ENCODE measurements at regions not wholly inside any gene's neighbourhood (a gene's known extent, or its start where the extent isn't known, plus 50 kb on each side); places are given as distances from the start of the nearest gene placed in this dataset.

GRCh38 chr4:29551821-29552220, 1168.3 kb upstream of the PCDH7 start:
- H2BK120ac ChIP-seq (replicated peaks; ENCODE audit: low read depth, low read length), result no peak overlapping the region
- H2BK5ac ChIP-seq (ENCODE audit: low read depth, low read length), result no peak overlapping the region
- CTCF ChIA-PET (ENCODE audit: partially characterized antibody), result no interaction called here
- H3K23ac ChIP-seq (ENCODE audit: insufficient read length), result no peak overlapping the region
- H3K27ac ChIP-seq (ENCODE audit: low read depth, low read length), result no peak overlapping the region
- H2AK5ac ChIP-seq (ENCODE audit: low read depth, low read length), result no peak overlapping the region
- H3K56ac ChIP-seq (replicated peaks; ENCODE audit: insufficient read length, low read depth, low read length), result no peak overlapping the region
- no peaks in the 10 kb centered on the region for H3K27me3 ChIP-seq (replicated peaks in 1 of 4; ENCODE audit: control insufficient read depth in 3 of 4, extremely low read depth in 1 of 4, insufficient read depth in 3 of 4, low read length in 3 of 4)
- H3K79me1 ChIP-seq (ENCODE audit: low read depth, low read length), result no peaks in the 10 kb centered on the region
- no peak overlapping the region for H4K5ac ChIP-seq (ENCODE audit: insufficient read length, low read depth, low read length)
- H3K36me3 ChIP-seq (ENCODE audit: control insufficient read depth in 2 of 4, insufficient read depth in 4 of 4, low read length in 3 of 4), result no peaks in the 10 kb centered on the region
- H2BK12ac ChIP-seq (ENCODE audit: low read depth, low read length), result no peak overlapping the region
- WGBS, 2 experiments (ENCODE audit: extremely low coverage in 1 of 2, insufficient coverage in 1 of 2, insufficient read length in 1 of 2, insufficient replicate concordance in 2 of 2, low coverage in 1 of 2, low lambda C conversion rate in 2 of 2, missing lambda C conversion rate in 1 of 2), result 95% methylated on average over 1 of the region's 1 CpG; no CpG with 5 or more reads in 1 of the 2 experiments
- H4K8ac ChIP-seq (ENCODE audit: extremely low read depth, insufficient read depth, low read length), result no peak overlapping the region
- H2BK20ac ChIP-seq (ENCODE audit: low read length), result no peak overlapping the region
- H3K23me2 ChIP-seq (ENCODE audit: low read depth, low read length), result no peaks in the 10 kb centered on the region
- H3K4me2 ChIP-seq (ENCODE audit: insufficient read depth in 1 of 2, low read depth in 2 of 2, low read length in 2 of 2), result no peak overlapping the region
- H3K4ac ChIP-seq (replicated peaks; ENCODE audit: insufficient read length, low read depth, low read length), result no peak overlapping the region
- FAIRE-seq (no peak), DNase-seq (ENCODE audit: low read depth in 1 of 2, low spot score in 2 of 2) (no peak)
- TF ChIP-seq CBX5 (IDR thresholded peaks at IDR 0.05; ENCODE audit: low read depth, low read length) (no peak), MAX (IDR thresholded peaks at IDR 0.05) (no peak), ATF3 (IDR thresholded peaks at IDR 0.05; ENCODE audit: insufficient read depth, low read depth, low read length) (no peak), SUZ12 (IDR thresholded peaks at IDR 0.05; ENCODE audit: low read length) (no peak), CREB1 (IDR thresholded peaks at IDR 0.05) (no peak), YY1 (IDR thresholded peaks at IDR 0.05; ENCODE audit: low read depth, low read length) (no peak), CEBPB (IDR thresholded peaks at IDR 0.05; ENCODE audit: low read depth, low read length) (no peak), HDAC2 (IDR thresholded peaks at IDR 0.05; ENCODE audit: borderline replicate concordance in 1 of 2, low read depth in 2 of 2, low read length in 2 of 2) (no peak), ASH2L (IDR thresholded peaks at IDR 0.05; ENCODE audit: low read length) (no peak), KDM1A (IDR thresholded peaks at IDR 0.05; ENCODE audit: borderline replicate concordance, low read length) (no peak), SP1 (IDR thresholded peaks at IDR 0.05; ENCODE audit: low read depth, low read length) (no peak), EZH2 (IDR thresholded peaks at IDR 0.05; ENCODE audit: low read depth, low read length, severe bottlenecking) (no peak), JUN (IDR thresholded peaks at IDR 0.05; ENCODE audit: low read depth, low read length) (no peak), RXRA (IDR thresholded peaks at IDR 0.05; ENCODE audit: insufficient read depth, low read depth, low read length) (no peak)
- H3K18ac ChIP-seq (ENCODE audit: extremely low read depth, low read length), result no peak overlapping the region
- H3K4me3 ChIP-seq (ENCODE audit: extremely low read depth in 1 of 4, insufficient read depth in 2 of 4, low read depth in 3 of 4, low read length in 4 of 4), result no peak overlapping the region
- H2BK15ac ChIP-seq (ENCODE audit: low read length), result no peak overlapping the region
- POLR2A ChIA-PET (ENCODE audit: partially characterized antibody), result no interaction called here
- H3K9ac ChIP-seq (replicated peaks in 1 of 4; ENCODE audit: extremely low read depth in 1 of 4, low read depth in 3 of 4, low read length in 3 of 4), result no peak overlapping the region
- H3K9me3 ChIP-seq (ENCODE audit: insufficient read depth in 2 of 2, low read depth in 1 of 2, low read length in 1 of 2), result no peaks in the 10 kb centered on the region
- H3K14ac ChIP-seq (ENCODE audit: insufficient read length), result no peak overlapping the region
- H4K91ac ChIP-seq (replicated peaks; ENCODE audit: insufficient read length, low read length), result no peak overlapping the region
- H3K4me1 ChIP-seq (replicated peaks in 1 of 4; ENCODE audit: control insufficient read depth in 3 of 4, insufficient read depth in 4 of 4, low read length in 3 of 4), result no peaks in the 10 kb centered on the region
- H2AFZ ChIP-seq (ENCODE audit: low read length), result no peak overlapping the region
- no peaks in the 10 kb centered on the region for H3K79me2 ChIP-seq (ENCODE audit: control insufficient read depth in 1 of 2, insufficient read depth in 2 of 2, low read length in 2 of 2)
- no peaks in the 10 kb centered on the region for H4K20me1 ChIP-seq (replicated peaks in 1 of 2; ENCODE audit: control insufficient read depth in 1 of 2, insufficient read depth in 2 of 2, low read length in 2 of 2)
